Immature natural killer cell (primary cell): ENCODE measurements at regions not wholly inside any gene's neighbourhood (a gene's known extent, or its start where the extent isn't known, plus 50 kb on each side); places are given as distances from the start of the nearest gene placed in this dataset.

Experiments
- DNase-seq, 3 donors: peaks; one replicate each; pipeline ENCODE4 v3.0.0; 2022; ENCODE audit warnings: mixed read lengths in 1 of 3
- H3K27ac Mint-ChIP-seq, 6 donors: one replicate each; pipeline ENCODE4 v1.8.0; 2020; ENCODE audit warnings: mixed read lengths in 6 of 6, mild to moderate bottlenecking in 5 of 6, inconsistent platforms in 4 of 6, moderate library complexity in 3 of 6
- H3K27me3 Mint-ChIP-seq, 3 donors: one replicate each; pipeline ENCODE4 v1.8.0; 2020 to 2021; ENCODE audit warnings: low read depth in 3 of 3, mild to moderate bottlenecking in 3 of 3, mixed read lengths in 3 of 3, moderate library complexity in 3 of 3, inconsistent platforms in 1 of 3
- H3K36me3 Mint-ChIP-seq, 3 donors: one replicate each; pipeline ENCODE4 v1.8.0; 2020; ENCODE audit warnings: mixed read lengths in 3 of 3, inconsistent platforms in 2 of 3, mild to moderate bottlenecking in 2 of 3
- H3K4me1 Mint-ChIP-seq, 2 donors: one replicate each; pipeline ENCODE4 v1.8.0; 2020; ENCODE audit warnings: inconsistent platforms in 2 of 2, mild to moderate bottlenecking in 2 of 2, mixed read lengths in 2 of 2, moderate library complexity in 1 of 2
- H3K4me3 Mint-ChIP-seq, 5 donors: one replicate each; pipeline ENCODE4 v1.8.0; 2020; ENCODE audit warnings: mild to moderate bottlenecking in 5 of 5, mixed read lengths in 5 of 5, inconsistent platforms in 3 of 5, moderate library complexity in 3 of 5
- H3K9me3 Mint-ChIP-seq, 6 donors: one replicate each; pipeline ENCODE4 v1.8.0; 2020; ENCODE audit warnings: mild to moderate bottlenecking in 6 of 6, mixed read lengths in 6 of 6, inconsistent platforms in 4 of 6, moderate library complexity in 3 of 6

- Mint-ChIP-seq H3K27me3 (no peaks in the 10 kb centered on the region), H3K27ac (no peak overlapping the region), H3K4me1 (no peaks in the 10 kb centered on the region), H3K9me3 (peaks cover 0 to 27% (median 9%) of the 10 kb centered on the region in 6 donors), H3K36me3 (no peaks in the 10 kb centered on the region), H3K4me3 (no peak overlapping the region)
- DNase-seq: no peak
Measured at GRCh38 chr9:103068753-103069152, 73.6 kb downstream of the CYLC2 start.

DNA sequence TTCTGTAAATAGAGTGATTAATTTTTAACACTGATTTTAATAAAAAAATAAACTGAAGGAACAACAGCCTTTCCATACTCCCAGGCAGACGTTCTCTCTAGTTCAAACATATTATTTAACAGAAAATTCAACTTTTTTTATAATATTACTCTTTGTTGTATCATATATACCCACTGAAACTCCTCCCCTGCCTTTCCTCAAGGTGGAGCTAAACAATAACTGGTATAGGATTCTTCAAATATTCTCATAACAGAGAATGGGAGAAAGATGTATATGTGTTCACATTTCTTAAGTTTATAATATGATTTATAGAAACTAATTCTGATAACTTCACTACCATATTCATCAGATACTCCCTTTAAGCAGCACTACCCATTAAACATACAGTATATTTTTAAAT lies 83.4 kb downstream of the CYLC2 start:
- H3K27ac Mint-ChIP-seq: no peak overlapping the region
- H3K27me3 Mint-ChIP-seq: no peaks in the 10 kb centered on the region
- H3K4me1 Mint-ChIP-seq: no peaks in the 10 kb centered on the region
- no peak overlapping the region for H3K4me3 Mint-ChIP-seq
- peaks cover 2 to 43% (median 22%) of the 10 kb centered on the region in 6 donors for H3K9me3 Mint-ChIP-seq
- no peaks in the 10 kb centered on the region for H3K36me3 Mint-ChIP-seq
- DNase-seq: no peak

DNA sequence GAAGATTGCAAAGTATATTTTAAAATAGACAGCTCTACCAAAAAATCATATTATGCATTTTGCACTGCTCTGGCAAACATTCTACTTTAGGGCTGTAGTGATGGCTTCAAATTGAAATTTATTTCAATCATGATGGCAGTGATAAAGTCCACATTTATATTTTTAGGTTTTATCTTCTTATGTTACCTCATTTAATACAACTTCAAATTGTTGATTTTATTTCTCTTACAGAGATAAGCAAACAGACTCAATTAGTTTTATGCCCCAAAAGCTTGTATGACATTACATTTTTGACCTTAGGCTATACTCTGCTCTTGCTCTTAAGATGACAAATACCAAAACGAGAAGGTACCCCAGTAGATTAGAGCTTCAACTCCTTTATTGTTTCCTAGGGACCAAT lies 87.4 kb downstream of the CYLC2 start:
- no peak overlapping the region for H3K27ac Mint-ChIP-seq
- no peak overlapping the region for H3K4me3 Mint-ChIP-seq
- H3K27me3 Mint-ChIP-seq: peaks cover 0 to 2% (median 0%) of the 10 kb centered on the region in 3 donors
- no peak for DNase-seq
- H3K4me1 Mint-ChIP-seq: no peaks in the 10 kb centered on the region
- H3K9me3 Mint-ChIP-seq: peaks cover 4 to 35% (median 15%) of the 10 kb centered on the region in 6 donors
- H3K36me3 Mint-ChIP-seq: no peaks in the 10 kb centered on the region

- no peaks in the 10 kb centered on the region for H3K36me3 Mint-ChIP-seq
Measured at GRCh38 chr9:103089357-103089756, 94.2 kb downstream of the CYLC2 start.

GRCh38 chr9:103104101-103104500 lies 109.0 kb downstream of the CYLC2 start:
- H3K36me3 Mint-ChIP-seq: no peaks in the 10 kb centered on the region
- H3K4me1 Mint-ChIP-seq: no peaks in the 10 kb centered on the region

More at GRCh38 chr9:103089357-103089756, 94.2 kb downstream of the CYLC2 start:
- Mint-ChIP-seq H3K9me3 (peaks cover 2 to 20% (median 11%) of the 10 kb centered on the region in 6 donors), H3K27me3 (peaks cover 0 to 2% (median 0%) of the 10 kb centered on the region in 3 donors), H3K4me1 (no peaks in the 10 kb centered on the region), H3K4me3 (no peak overlapping the region), H3K27ac (no peak overlapping the region)
- no peak for DNase-seq

GRCh38 chr9:103116246-103116645 lies 121.1 kb downstream of the CYLC2 start:
- no peak for DNase-seq
- no peak overlapping the region for H3K27ac Mint-ChIP-seq
- H3K4me3 Mint-ChIP-seq: no peak overlapping the region
- H3K27me3 Mint-ChIP-seq: no peaks in the 10 kb centered on the region
- H3K36me3 Mint-ChIP-seq: peaks cover 0 to 3% (median 0%) of the 10 kb centered on the region in 3 donors
- H3K9me3 Mint-ChIP-seq: peaks cover 2 to 39% (median 15%) of the 10 kb centered on the region in 6 donors
- no peaks in the 10 kb centered on the region for H3K4me1 Mint-ChIP-seq

More at GRCh38 chr9:103104101-103104500, 109.0 kb downstream of the CYLC2 start:
- H3K4me3 Mint-ChIP-seq: no peak overlapping the region
- no peak overlapping the region for H3K27ac Mint-ChIP-seq
- DNase-seq: no peak
- H3K9me3 Mint-ChIP-seq: peaks cover 4 to 50% (median 16%) of the 10 kb centered on the region in 6 donors
- no peaks in the 10 kb centered on the region for H3K27me3 Mint-ChIP-seq

DNA sequence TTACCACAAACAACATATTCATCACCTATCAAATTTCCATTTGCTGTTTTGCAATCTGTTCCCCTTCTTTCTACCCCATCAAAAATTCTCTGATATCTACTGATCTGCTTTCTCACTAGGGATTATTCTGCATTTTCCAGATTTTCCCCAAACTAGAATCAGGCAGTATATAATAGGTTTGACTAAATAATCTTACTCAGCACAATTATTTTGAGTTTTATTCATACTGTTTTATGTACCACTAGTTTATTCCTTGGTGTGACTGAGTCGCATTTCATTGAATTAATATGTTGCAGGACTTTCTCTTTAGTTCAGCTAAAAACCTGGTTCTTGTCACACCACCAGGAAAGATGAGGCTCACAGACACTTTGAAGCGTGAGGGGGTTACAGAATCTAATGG lies 131.4 kb downstream of the CYLC2 start:
- H3K36me3 Mint-ChIP-seq: no peaks in the 10 kb centered on the region
- no peaks in the 10 kb centered on the region for H3K27me3 Mint-ChIP-seq
- no peak overlapping the region for H3K27ac Mint-ChIP-seq
- peaks cover 5 to 74% (median 46%) of the 10 kb centered on the region in 6 donors for H3K9me3 Mint-ChIP-seq
- DNase-seq: no peak
- no peaks in the 10 kb centered on the region for H3K4me1 Mint-ChIP-seq
- H3K4me3 Mint-ChIP-seq: no peak overlapping the region

DNA sequence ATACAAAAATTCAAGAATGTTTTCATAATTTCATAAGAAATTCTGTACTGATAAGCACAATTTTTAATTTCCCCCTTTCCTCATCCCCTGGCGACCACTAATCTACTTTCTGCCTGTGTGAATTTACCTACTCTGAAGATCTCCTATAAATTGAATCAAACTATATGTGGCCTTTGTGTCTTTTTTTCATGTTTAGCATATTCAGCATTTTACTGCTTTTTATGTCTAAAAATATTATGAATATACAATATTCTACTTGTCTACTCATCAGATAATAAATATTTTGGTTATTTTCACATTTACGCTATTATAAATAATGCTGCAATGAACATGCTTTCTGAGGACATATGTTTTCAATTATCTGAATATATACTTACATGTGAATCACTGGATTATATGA lies 144.8 kb downstream of the CYLC2 start:
- H3K27me3 Mint-ChIP-seq: no peaks in the 10 kb centered on the region
- H3K36me3 Mint-ChIP-seq: no peaks in the 10 kb centered on the region
- DNase-seq: no peak
- no peaks in the 10 kb centered on the region for H3K4me1 Mint-ChIP-seq
- H3K4me3 Mint-ChIP-seq: no peak overlapping the region
- H3K9me3 Mint-ChIP-seq: peaks cover 4 to 24% (median 13%) of the 10 kb centered on the region in 6 donors
- H3K27ac Mint-ChIP-seq: no peak overlapping the region

DNA sequence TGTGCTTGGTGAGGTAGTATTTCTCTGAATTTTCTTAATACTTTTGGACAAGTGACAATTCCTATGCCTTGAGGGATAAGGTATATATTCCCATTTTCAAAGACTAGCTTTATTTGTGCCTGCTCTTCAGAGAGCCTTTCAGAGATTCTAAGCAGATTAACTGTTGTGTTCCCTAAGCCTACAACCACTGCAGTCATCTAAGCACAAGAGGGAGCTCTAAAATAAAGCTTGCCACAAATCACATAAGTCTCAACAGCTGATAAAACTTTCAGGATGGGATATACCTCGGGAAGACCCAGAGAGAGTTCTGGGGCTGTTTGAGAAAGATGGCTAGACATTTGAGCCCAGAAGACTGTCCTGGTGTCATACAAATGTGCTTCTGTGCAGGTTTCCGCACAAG lies 157.3 kb downstream of the CYLC2 start:
- DNase-seq: no peak
- Mint-ChIP-seq H3K36me3 (peaks cover 0 to 4% (median 0%) of the 10 kb centered on the region in 3 donors), H3K27ac (no peak overlapping the region), H3K4me3 (no peak overlapping the region), H3K9me3 (peaks cover 20 to 71% (median 42%) of the 10 kb centered on the region in 6 donors), H3K4me1 (no peaks in the 10 kb centered on the region), H3K27me3 (peaks cover 0 to 2% (median 0%) of the 10 kb centered on the region in 3 donors)

- no peak for DNase-seq
- Mint-ChIP-seq H3K27me3 (no peaks in the 10 kb centered on the region), H3K36me3 (peaks cover 0 to 3% (median 0%) of the 10 kb centered on the region in 3 donors)
Measured at GRCh38 chr9:103167530-103167929, 172.4 kb downstream of the CYLC2 start.

GRCh38 chr9:103168254-103168653 lies 173.1 kb downstream of the CYLC2 start:
- Mint-ChIP-seq H3K4me3 (no peak overlapping the region), H3K4me1 (no peaks in the 10 kb centered on the region), H3K27me3 (no peaks in the 10 kb centered on the region), H3K9me3 (peaks cover 6 to 37% (median 30%) of the 10 kb centered on the region in 6 donors), H3K36me3 (peaks cover 0 to 3% (median 0%) of the 10 kb centered on the region in 3 donors), H3K27ac (no peak overlapping the region)
- DNase-seq: no peak

More at GRCh38 chr9:103167530-103167929, 172.4 kb downstream of the CYLC2 start:
- Mint-ChIP-seq H3K9me3 (peaks cover 6 to 37% (median 30%) of the 10 kb centered on the region in 6 donors), H3K27ac (no peak overlapping the region), H3K4me3 (no peak overlapping the region), H3K4me1 (no peaks in the 10 kb centered on the region)

DNA sequence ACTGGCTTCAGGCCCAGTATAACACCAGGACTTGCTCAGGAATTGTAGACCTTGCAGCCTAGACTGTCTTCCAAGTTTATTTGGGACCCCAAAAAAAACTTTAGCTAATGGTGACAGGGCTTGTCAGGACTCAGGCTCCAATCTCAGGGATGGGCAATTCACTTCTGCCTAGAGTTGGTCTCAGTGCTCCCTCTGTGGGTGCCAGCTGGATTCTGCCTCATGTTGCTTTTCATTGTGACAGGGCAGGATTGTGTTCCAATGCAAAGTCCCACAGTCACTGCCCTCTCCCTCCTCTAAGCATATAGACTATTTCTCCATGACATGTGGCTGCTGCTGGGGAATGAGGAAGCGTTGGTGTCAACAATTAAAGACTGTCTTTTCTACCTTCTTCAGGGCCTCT lies 174.7 kb downstream of the CYLC2 start:
- H3K4me1 Mint-ChIP-seq: no peaks in the 10 kb centered on the region
- no peak overlapping the region for H3K4me3 Mint-ChIP-seq
- no peak overlapping the region for H3K27ac Mint-ChIP-seq
- peaks cover 0 to 3% (median 0%) of the 10 kb centered on the region in 3 donors for H3K36me3 Mint-ChIP-seq
- DNase-seq: no peak
- peaks cover 9 to 38% (median 30%) of the 10 kb centered on the region in 6 donors for H3K9me3 Mint-ChIP-seq
- no peaks in the 10 kb centered on the region for H3K27me3 Mint-ChIP-seq

DNA sequence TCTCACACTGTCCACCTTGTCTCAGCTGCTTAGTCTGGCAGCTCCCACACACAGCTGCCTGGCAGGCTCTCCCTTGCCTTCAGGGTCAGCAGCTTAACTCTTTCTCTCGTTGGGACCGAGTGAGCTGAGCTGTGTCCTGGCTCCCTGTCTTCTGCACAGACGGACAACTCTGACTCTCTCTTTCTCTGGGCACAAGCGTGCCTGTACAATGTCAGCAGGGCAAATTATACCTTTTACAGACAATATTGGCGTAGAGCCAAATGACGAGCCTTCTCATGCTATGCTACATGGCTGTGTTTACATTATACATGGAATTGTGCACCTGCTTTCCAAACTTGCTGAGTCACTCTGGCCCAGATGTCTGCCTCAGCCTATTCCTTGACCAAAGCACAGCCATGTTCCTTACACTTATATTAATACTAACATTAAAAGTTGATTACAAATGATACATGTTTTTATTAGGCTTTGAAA lies 188.6 kb downstream of the CYLC2 start:
- Mint-ChIP-seq H3K36me3 (no peaks in the 10 kb centered on the region), H3K4me1 (no peaks in the 10 kb centered on the region), H3K27me3 (no peaks in the 10 kb centered on the region), H3K9me3 (peaks cover 16 to 47% (median 26%) of the 10 kb centered on the region in 6 donors), H3K27ac (no peak overlapping the region), H3K4me3 (no peak overlapping the region)
- DNase-seq: no peak

DNA sequence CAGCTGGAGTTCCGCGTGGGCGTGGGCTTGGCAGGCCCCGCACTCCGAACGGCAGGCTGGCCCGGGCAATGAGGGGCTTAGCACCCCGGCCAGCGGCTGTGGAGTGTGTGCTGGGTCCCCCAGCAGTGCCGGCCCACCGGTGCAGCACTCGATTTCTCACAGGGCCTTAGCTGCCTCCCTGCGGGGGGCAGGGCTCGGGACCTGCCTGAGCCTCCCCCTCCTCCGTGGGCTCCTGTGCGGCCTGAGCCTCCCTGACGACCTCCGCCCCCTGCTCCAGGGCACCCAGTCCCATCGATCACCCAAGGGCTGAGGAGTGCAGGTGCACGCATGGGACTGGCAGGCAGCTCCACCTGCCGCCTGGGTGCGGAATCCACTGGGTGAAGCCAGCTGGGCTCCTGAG lies 191.8 kb downstream of the CYLC2 start:
- Mint-ChIP-seq H3K4me1 (no peaks in the 10 kb centered on the region), H3K27me3 (no peaks in the 10 kb centered on the region), H3K9me3 (peaks cover 13 to 50% (median 27%) of the 10 kb centered on the region in 6 donors), H3K36me3 (no peaks in the 10 kb centered on the region), H3K4me3 (no peak overlapping the region), H3K27ac (no peak overlapping the region)
- no peak for DNase-seq

DNA sequence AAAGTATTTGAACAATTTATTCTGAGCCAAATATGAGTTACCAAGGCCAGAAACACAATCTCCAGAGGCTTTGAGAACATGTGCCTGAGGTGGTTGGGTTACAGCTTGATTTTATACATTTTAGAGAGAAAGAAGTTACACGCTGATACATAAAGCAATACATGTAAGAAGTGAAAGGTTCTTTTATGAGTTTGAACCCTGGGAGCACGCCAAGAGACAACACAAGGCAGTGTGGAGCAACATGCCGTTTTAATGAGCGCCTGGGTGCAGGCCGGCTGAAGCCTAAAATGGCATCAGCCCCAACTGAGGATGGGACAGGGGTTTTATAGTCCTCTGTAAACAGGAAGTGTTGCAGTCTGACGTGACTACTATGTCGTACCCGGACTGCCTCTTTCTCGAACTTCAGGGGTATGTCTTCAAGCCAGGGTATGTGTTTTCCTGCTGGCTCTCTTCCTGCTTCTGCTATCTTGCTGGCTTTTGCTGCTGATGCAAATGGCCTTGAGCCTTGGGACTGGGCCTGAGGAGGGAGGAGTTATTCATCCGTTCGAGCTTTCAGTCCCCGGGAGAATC lies 193.7 kb downstream of the CYLC2 start:
- H3K4me3 Mint-ChIP-seq: no peak overlapping the region

More for the DNA sequence above, 193.7 kb downstream of the CYLC2 start:
- Mint-ChIP-seq H3K27ac (no peak overlapping the region), H3K4me1 (no peaks in the 10 kb centered on the region), H3K36me3 (no peaks in the 10 kb centered on the region), H3K27me3 (no peaks in the 10 kb centered on the region), H3K9me3 (peaks cover 9 to 53% (median 32%) of the 10 kb centered on the region in 6 donors)
- no peak for DNase-seq
